Body of pancreas (tissue), 4 donors: ENCODE measurements at regions not wholly inside any gene's neighbourhood (a gene's known extent, or its start where the extent isn't known, plus 50 kb on each side); places are given as distances from the start of the nearest gene placed in this dataset.

ENCODE experiments used
- ATAC-seq: fragments of 150-250 bp; one replicate; pipeline ENCODE4 v1.9.1; 2016
- DNase-seq, 4 donors: peaks; one replicate each; pipeline ENCODE4 v3.0.0-alpha.2; 2019
- H3K27ac ChIP-seq, 4 donors: fragments of 200-600 bp; sonication (generic); 1 replicate in 3 of 4; 2 replicates in 1 of 4; pipeline versions ENCODE4 v1.5.1 to v1.6.1; 2016 to 2019; ENCODE audit warnings: mild to moderate bottlenecking in 1 of 4, mixed read lengths in 1 of 4, moderate library complexity in 1 of 4
- H3K27me3 ChIP-seq, 2 donors: fragments of 200-600 bp; sonication (generic); one replicate each; pipeline ENCODE4 v1.6.0; 2016; ENCODE audit warnings: mild to moderate bottlenecking in 1 of 2
- H3K36me3 ChIP-seq, 2 donors: fragments of 200-600 bp; sonication (generic); replicated peaks in 1 of 2; 2 replicates each; pipeline ENCODE4 v1.5.1; 2016; ENCODE audit warnings: low read depth in 2 of 2; ENCODE audit not compliant: insufficient read depth in 1 of 2
- H3K4me1 ChIP-seq: fragments of 200-600 bp; sonication (generic); one replicate; pipeline ENCODE4 v1.6.0; 2016
- H3K4me3 ChIP-seq, 2 donors: fragments of 200-600 bp; sonication (generic); 1 replicate in 1 of 2; 2 replicates in 1 of 2; pipeline ENCODE4 v1.5.1; 2016 to 2019
- H3K9me3 ChIP-seq, 3 donors: fragments of 200-600 bp; sonication (generic); 1 replicate in 2 of 3; 2 replicates in 1 of 3; pipeline ENCODE4 v1.5.1; 2016
- CTCF ChIP-seq, 7 experiments: fragments of 450-650 bp in 4 of 7; fragments of 200-600 bp in 3 of 7; sonication (generic) in 3 of 7; IDR thresholded peaks; one replicate each; pipeline ENCODE4 v1.5.1; 2016 to 2019; ENCODE audit warnings: antibody characterized with exemption in 7 of 7
- POLR2A ChIP-seq, 3 donors: fragments of 450-650 bp; IDR thresholded peaks; one replicate each; pipeline ENCODE4 v1.6.1; 2016; ENCODE audit warnings: antibody characterized with exemption in 3 of 3, mild to moderate bottlenecking in 2 of 3
- WGBS, 2 donors: methylation state at CpG; one replicate each; pipeline ENCODE4 v1.1.5; 2017; 5-methylcytosine and 5-hydroxymethylcytosine counted together
- intact Hi-C: fragments of 100-400 bp; cut with DNase I; formaldehyde crosslinking; loops from one replicate; pipeline ENCODE4 v1.15.1; 2023

GRCh38 chr3:71994203-71994602 lies 209.3 kb upstream of the PROK2 start:
- Histone ChIP-seq H3K9me3 (peaks cover 0 to 7% (median 0%) of the 10 kb centered on the region in 3 donors), H3K27me3 (no peaks in the 10 kb centered on the region), H3K4me1 (no peaks in the 10 kb centered on the region), H3K27ac (no peak overlapping the region), H3K36me3 (no peaks in the 10 kb centered on the region), H3K4me3 (no peak overlapping the region)
- no peak for TF ChIP-seq CTCF (IDR thresholded peaks at IDR 0.05)
- no peak for TF ChIP-seq POLR2A (IDR thresholded peaks at IDR 0.05)
- intact Hi-C loops, result no loop called here
- WGBS, 2 donors, result 76 to 84% methylated on average over 8 of the region's 8 CpGs
- DNase-seq (peak in 1 of 4 donors; percentile 12), ATAC-seq (no peak)

- Histone ChIP-seq H3K27me3 (no peaks in the 10 kb centered on the region), H3K36me3 (no peaks in the 10 kb centered on the region), H3K9me3 (peaks cover 0 to 7% (median 0%) of the 10 kb centered on the region in 3 donors), H3K4me3 (no peak overlapping the region), H3K27ac (no peak overlapping the region), H3K4me1 (no peaks in the 10 kb centered on the region)
- no peak for TF ChIP-seq POLR2A (IDR thresholded peaks at IDR 0.05)
- no peak for TF ChIP-seq CTCF (IDR thresholded peaks at IDR 0.05)
- intact Hi-C loops, result no loop called here
- DNase-seq, result no peak
- ATAC-seq, result peak; percentile 21
- 38 to 50% methylated on average over 2 of the region's 2 CpGs for WGBS, 2 donors
Observed at GRCh38 chr3:71991681-71992080, 206.7 kb upstream of the PROK2 start.

- no peak for ATAC-seq
- TF ChIP-seq POLR2A (IDR thresholded peaks at IDR 0.05), result no peak
- TF ChIP-seq CTCF (IDR thresholded peaks at IDR 0.05), result no peak
- no peak for DNase-seq
- no peak overlapping the region for H3K4me3 ChIP-seq
- no peaks in the 10 kb centered on the region for H3K27me3 ChIP-seq
- H3K9me3 ChIP-seq, result peaks cover 0 to 7% (median 0%) of the 10 kb centered on the region in 3 donors
- intact Hi-C loops, result no loop called here
- no peaks in the 10 kb centered on the region for H3K36me3 ChIP-seq
- H3K27ac ChIP-seq, result no peak overlapping the region
- WGBS, 2 donors, result 90 to 100% methylated on average over 3 of the region's 3 CpGs
- no peaks in the 10 kb centered on the region for H3K4me1 ChIP-seq
Observed at GRCh38 chr3:71991046-71991445, 206.1 kb upstream of the PROK2 start.

GRCh38 chr3:71990545-71990944 lies 205.6 kb upstream of the PROK2 start:
- ATAC-seq, result no peak
- intact Hi-C loops, result no loop called here
- H3K4me1 ChIP-seq, result no peaks in the 10 kb centered on the region

More at GRCh38 chr3:71990545-71990944, 205.6 kb upstream of the PROK2 start:
- peaks cover 0 to 7% (median 0%) of the 10 kb centered on the region in 3 donors for H3K9me3 ChIP-seq
- DNase-seq, result no peak
- no peak overlapping the region for H3K27ac ChIP-seq
- TF ChIP-seq POLR2A (IDR thresholded peaks at IDR 0.05), result no peak
- no peak for TF ChIP-seq CTCF (IDR thresholded peaks at IDR 0.05)
- H3K4me3 ChIP-seq, result no peak overlapping the region
- no peaks in the 10 kb centered on the region for H3K36me3 ChIP-seq
- no peaks in the 10 kb centered on the region for H3K27me3 ChIP-seq
